HepG2 (cell line): ENCODE measurements at regions not wholly inside any gene's neighbourhood (a gene's known extent, or its start where the extent isn't known, plus 50 kb on each side); places are given as distances from the start of the nearest gene placed in this dataset.
A peak's percentile ranks its signal among the peaks of the same experiment; 100 is the strongest.

Experiments used
- ARNT2 ChIP-seq: sonication (generic); formaldehyde crosslinking; IDR thresholded peaks from 2 replicates; pipeline ENCODE4 v1.8.0; 2022; ENCODE audit warnings: mild to moderate bottlenecking, low read depth, missing genetic modification reagents, moderate library complexity
- ASH2L ChIP-seq: fragments of 300-600, 200-600 bp; sonication (generic); IDR thresholded peaks from 2 replicates; pipeline ENCODE4 v1.7.0; 2017; ENCODE audit warnings: low read depth, mild to moderate bottlenecking, moderate library complexity, mixed read lengths, low read length; ENCODE audit not compliant: insufficient read length
- ATF7-NPFF ChIP-seq: sonication (generic); formaldehyde crosslinking; IDR thresholded peaks from 2 replicates; pipeline ENCODE4 v1.8.1; 2023; ENCODE audit warnings: mild to moderate bottlenecking, low read depth, missing genetic modification reagents, moderate library complexity
- CBX5 ChIP-seq: sonication (generic); formaldehyde crosslinking; IDR thresholded peaks from 2 replicates; pipeline ENCODE4 v1.4.0; 2020; ENCODE audit warnings: missing genetic modification reagents, borderline replicate concordance
- FIP1L1 ChIP-seq: fragments of 200-400 bp; formaldehyde crosslinking; IDR thresholded peaks from 2 replicates; pipeline ENCODE4 v1.6.1; 2018; ENCODE audit warnings: low read depth, mild to moderate bottlenecking, low read length, moderate library complexity, borderline replicate concordance; ENCODE audit not compliant: insufficient read depth
- FOXJ3 ChIP-seq: sonication (generic); formaldehyde crosslinking; IDR thresholded peaks from 2 replicates; pipeline ENCODE4 v1.4.0; 2020; ENCODE audit warnings: missing genetic modification reagents, mild to moderate bottlenecking, borderline replicate concordance
- FOXM1 ChIP-seq: sonication (generic); formaldehyde crosslinking; IDR thresholded peaks from 2 replicates; pipeline ENCODE4 v1.5.0; 2020; ENCODE audit warnings: missing genetic modification reagents
- GPN1 ChIP-seq: sonication (generic); formaldehyde crosslinking; IDR thresholded peaks from 2 replicates; pipeline ENCODE4 v1.5.1; 2020; ENCODE audit warnings: missing genetic modification reagents, borderline replicate concordance
- GZF1 ChIP-seq: sonication (generic); formaldehyde crosslinking; IDR thresholded peaks from 2 replicates; pipeline ENCODE4 v1.5.1; 2020; ENCODE audit warnings: mild to moderate bottlenecking, missing genetic modification reagents
- HNRNPUL1 ChIP-seq: fragments of 200-400 bp; formaldehyde crosslinking; IDR thresholded peaks from 2 replicates; pipeline ENCODE4 v1.6.1; 2017; ENCODE audit warnings: low read depth, mild to moderate bottlenecking, low read length, moderate library complexity
- KLF11 ChIP-seq: IDR thresholded peaks from 2 replicates; pipeline ENCODE4 v1.6.1; 2016; ENCODE audit warnings: missing compliant biosample characterization
- MBD4 ChIP-seq: IDR thresholded peaks from 2 replicates; pipeline ENCODE4 v1.6.1; 2012; ENCODE audit warnings: low read length, inconsistent platforms, borderline replicate concordance
- MIER2 ChIP-seq: IDR thresholded peaks from 2 replicates; pipeline ENCODE4 v1.6.1; 2016; ENCODE audit warnings: missing biosample characterization, missing genetic modification reagents
- MXD3 ChIP-seq: IDR thresholded peaks from 2 replicates; pipeline ENCODE4 v1.6.1; 2016; ENCODE audit warnings: mild to moderate bottlenecking, missing biosample characterization, missing genetic modification reagents
- NCOA1 ChIP-seq: sonication (generic); formaldehyde crosslinking; IDR thresholded peaks from 2 replicates; pipeline ENCODE4 v1.9.0; 2021; ENCODE audit warnings: missing genetic modification reagents
- NCOA5 ChIP-seq: sonication (generic); formaldehyde crosslinking; IDR thresholded peaks from 2 replicates; pipeline ENCODE4 v1.4.0; 2020; ENCODE audit warnings: missing genetic modification reagents
- NFIB ChIP-seq: sonication (generic); formaldehyde crosslinking; IDR thresholded peaks from 2 replicates; pipeline ENCODE4 v1.9.0; 2021; ENCODE audit warnings: missing genetic modification reagents, mild to moderate bottlenecking, borderline replicate concordance
- RXRB ChIP-seq: IDR thresholded peaks from 2 replicates; pipeline ENCODE4 v1.6.1; 2016; ENCODE audit warnings: borderline replicate concordance, missing genetic modification reagents, missing compliant biosample characterization
- SIX4 ChIP-seq: sonication (generic); formaldehyde crosslinking; IDR thresholded peaks from 2 replicates; pipeline ENCODE4 v1.4.0; 2020; ENCODE audit warnings: missing genetic modification reagents
- SOX13 ChIP-seq, 3 experiments: fragments of 450-650 bp in 1 of 3; sonication (generic) in 1 of 3; formaldehyde crosslinking in 1 of 3; IDR thresholded peaks in 2 of 3; conservative IDR thresholded peaks in 1 of 3; 2 replicates each; pipeline versions ENCODE4 v1.5.0 to v1.6.1; 2016 to 2020; ENCODE audit warnings: antibody characterized with exemption in 1 of 3, mild to moderate bottlenecking in 1 of 3, missing compliant biosample characterization in 1 of 3, missing genetic modification reagents in 1 of 3, moderate library complexity in 1 of 3
- SUZ12 ChIP-seq: fragments of 150-350 bp; IDR thresholded peaks from 2 replicates; pipeline ENCODE4 v1.6.1; 2014; ENCODE audit warnings: low read depth, low read length
- U2AF1 ChIP-seq: fragments of 200-400 bp; formaldehyde crosslinking; optimal IDR thresholded peaks from 2 replicates; pipeline ENCODE3; 2017; ENCODE audit warnings: mild to moderate bottlenecking, low read depth, low read length
- ZC3H4 ChIP-seq: sonication (generic); formaldehyde crosslinking; IDR thresholded peaks from 2 replicates; pipeline ENCODE4 v1.4.0; 2020; ENCODE audit warnings: missing genetic modification reagents, borderline replicate concordance
- ZFP36L2 ChIP-seq: sonication (generic); formaldehyde crosslinking; IDR thresholded peaks from 2 replicates; pipeline ENCODE4 v1.4.0; 2020; ENCODE audit warnings: missing genetic modification reagents
- ZFX ChIP-seq: sonication (generic); formaldehyde crosslinking; IDR thresholded peaks from 2 replicates; pipeline ENCODE4 v1.4.0; 2020; ENCODE audit warnings: mild to moderate bottlenecking, low read depth, missing genetic modification reagents, moderate library complexity
- ZNF333 ChIP-seq: sonication (generic); formaldehyde crosslinking; IDR thresholded peaks from 2 replicates; pipeline ENCODE4 v1.4.0; 2020; ENCODE audit warnings: mild to moderate bottlenecking, missing genetic modification reagents, borderline replicate concordance
- ZNF451 ChIP-seq: sonication (generic); formaldehyde crosslinking; IDR thresholded peaks from 2 replicates; pipeline ENCODE4 v1.5.0; 2020; ENCODE audit warnings: mild to moderate bottlenecking, missing genetic modification reagents
- ZNF546 ChIP-seq: sonication (generic); formaldehyde crosslinking; conservative IDR thresholded peaks from 2 replicates; pipeline ENCODE4 v1.8.1; 2023; ENCODE audit warnings: mild to moderate bottlenecking, missing genetic modification reagents
- ZNF552 ChIP-seq: sonication (generic); formaldehyde crosslinking; IDR thresholded peaks from 2 replicates; pipeline ENCODE4 v1.9.0; 2022; ENCODE audit warnings: missing genetic modification reagents, mild to moderate bottlenecking, borderline replicate concordance
- ZNF737 ChIP-seq: sonication (generic); formaldehyde crosslinking; IDR thresholded peaks from 2 replicates; pipeline ENCODE4 v1.5.0; 2020; ENCODE audit warnings: missing genetic modification reagents, mild to moderate bottlenecking, borderline replicate concordance
- ZNF777 ChIP-seq: sonication (generic); formaldehyde crosslinking; IDR thresholded peaks from 2 replicates; pipeline ENCODE4 v1.4.0; 2020; ENCODE audit warnings: missing genetic modification reagents
- ZNF839 ChIP-seq: sonication (generic); formaldehyde crosslinking; IDR thresholded peaks from 2 replicates; pipeline ENCODE4 v1.4.0; 2020; ENCODE audit warnings: missing genetic modification reagents, mild to moderate bottlenecking, borderline replicate concordance
- ZNF891 ChIP-seq: sonication (generic); formaldehyde crosslinking; IDR thresholded peaks from 2 replicates; pipeline ENCODE4 v1.5.0; 2020; ENCODE audit warnings: mild to moderate bottlenecking, missing genetic modification reagents

- TF ChIP-seq ZNF777 (CRISPR knock-in tag): no peak
- no peak for TF ChIP-seq ZNF451
- TF ChIP-seq ZC3H4 (CRISPR knock-in tag): no peak
- TF ChIP-seq MXD3 (CRISPR knock-in tag): no peak
- no peak for TF ChIP-seq NCOA5
- no peak for TF ChIP-seq ZNF839 (CRISPR knock-in tag)
- TF ChIP-seq KLF11 (CRISPR knock-in tag): 0 out of 2 replicates have a peak, but pooled peaks have one; percentile 37
- no peak for TF ChIP-seq MIER2 (CRISPR knock-in tag)
- TF ChIP-seq ASH2L: no peak
- no peak for TF ChIP-seq FOXJ3 (CRISPR knock-in tag)
- TF ChIP-seq MBD4: no peak
- 0 out of 2 replicates have a peak, but pooled peaks have one; percentile 19 for TF ChIP-seq ZFX (CRISPR knock-in tag)
- no peak for TF ChIP-seq HNRNPUL1
- no peak for TF ChIP-seq ZNF552 (CRISPR knock-in tag)
- peak; percentile 46; the same call in 1 of the 2 replicates for TF ChIP-seq ARNT2 (CRISPR knock-in tag)
- no peak for TF ChIP-seq SIX4
- no peak for TF ChIP-seq ZNF737 (CRISPR knock-in tag)
- TF ChIP-seq U2AF1: no peak
- TF ChIP-seq GPN1 (CRISPR knock-in tag): no peak
- no peak for TF ChIP-seq NFIB (CRISPR knock-in tag)
- no peak for TF ChIP-seq SOX13 (IDR thresholded peaks at IDR 0.05)
- no peak for TF ChIP-seq SOX13 (CRISPR knock-in tag; conservative IDR thresholded peaks at IDR 0.05 in 1 of 2, IDR thresholded peaks at IDR 0.05 in 1 of 2)
- no peak for TF ChIP-seq NCOA1 (CRISPR knock-in tag)
- no peak for TF ChIP-seq ATF7-NPFF
- TF ChIP-seq CBX5 (CRISPR knock-in tag): peak; percentile 90; the same call in 1 of the 2 replicates
- TF ChIP-seq FIP1L1: no peak
- TF ChIP-seq SUZ12: no peak
- TF ChIP-seq ZFP36L2: no peak
- TF ChIP-seq ZNF891 (CRISPR knock-in tag): no peak
- no peak for TF ChIP-seq ZNF333 (CRISPR knock-in tag)
- no peak for TF ChIP-seq ZNF546 (CRISPR knock-in tag)
- no peak for TF ChIP-seq FOXM1 (CRISPR knock-in tag)
- TF ChIP-seq GZF1 (CRISPR knock-in tag): no peak
- peak; percentile 34; the same call in 1 of the 2 replicates for TF ChIP-seq RXRB (CRISPR knock-in tag)
Observed at GRCh38 chr2:45237850-45238542, 228.7 kb upstream of the SIX2 start (continued).
